HepG2 (cell line): ENCODE measurements at regions not wholly inside any gene's neighbourhood (a gene's known extent, or its start where the extent isn't known, plus 50 kb on each side); places are given as distances from the start of the nearest gene placed in this dataset.

Source experiments
- ARNTL ChIP-seq: sonication (generic); formaldehyde crosslinking; IDR thresholded peaks from 2 replicates; pipeline ENCODE4 v1.4.0; 2020; ENCODE audit warnings: mild to moderate bottlenecking, missing genetic modification reagents
- ATF1 ChIP-seq: IDR thresholded peaks from 2 replicates; pipeline ENCODE4 v1.6.1; 2016; ENCODE audit warnings: mild to moderate bottlenecking, control low read depth
- BRD4 ChIP-seq: sonication (generic); formaldehyde crosslinking; IDR thresholded peaks from 2 replicates; pipeline ENCODE4 v1.4.0; 2020; ENCODE audit warnings: missing genetic modification reagents
- CBX5 ChIP-seq: sonication (generic); formaldehyde crosslinking; IDR thresholded peaks from 2 replicates; pipeline ENCODE4 v1.4.0; 2020; ENCODE audit warnings: missing genetic modification reagents, borderline replicate concordance
- CREB1 ChIP-seq, 2 experiments: fragments of 450-650 bp in 1 of 2; IDR thresholded peaks; 2 replicates each; pipeline ENCODE4 v1.6.1; 2016 to 2017; ENCODE audit warnings: control low read depth in 1 of 2, mild to moderate bottlenecking in 1 of 2, missing compliant biosample characterization in 1 of 2, missing genetic modification characterization in 1 of 2
- ETV5 ChIP-seq: IDR thresholded peaks from 2 replicates; pipeline ENCODE4 v1.6.1; 2018; ENCODE audit warnings: missing biosample characterization, missing genetic modification reagents, inconsistent platforms, borderline replicate concordance
- HES4 ChIP-seq: sonication (generic); formaldehyde crosslinking; IDR thresholded peaks from 2 replicates; pipeline ENCODE4 v1.9.0; 2021; ENCODE audit warnings: mild to moderate bottlenecking, missing genetic modification reagents, borderline replicate concordance
- HMG20A ChIP-seq: IDR thresholded peaks from 2 replicates; pipeline ENCODE4 v1.6.1; 2016; ENCODE audit warnings: borderline replicate concordance
- HNRNPLL ChIP-seq: fragments of 200-400 bp; formaldehyde crosslinking; IDR thresholded peaks from 2 replicates; pipeline ENCODE4 v1.6.1; 2017; ENCODE audit warnings: mild to moderate bottlenecking, low read depth, low read length; ENCODE audit not compliant: poor library complexity, severe bottlenecking
- MXI1 ChIP-seq: IDR thresholded peaks from 3 replicates; pipeline ENCODE4 v1.6.1; 2012; ENCODE audit warnings: low read depth, low read length, inconsistent platforms, borderline replicate concordance
- NR1H2 ChIP-seq: sonication (generic); formaldehyde crosslinking; IDR thresholded peaks from 2 replicates; pipeline ENCODE4 v1.8.1; 2022; ENCODE audit warnings: low read depth, missing genetic modification reagents, borderline replicate concordance
- NR2F1 ChIP-seq, 2 experiments: fragments of 450-650 bp in 1 of 2; formaldehyde crosslinking in 1 of 2; IDR thresholded peaks; 2 replicates each; pipeline versions ENCODE4 v1.5.0 to v1.6.1; 2016 to 2020; ENCODE audit warnings: mild to moderate bottlenecking in 1 of 2, missing compliant biosample characterization in 1 of 2, missing genetic modification reagents in 1 of 2, moderate library complexity in 1 of 2
- POLR2AphosphoS5 ChIP-seq: IDR thresholded peaks from 2 replicates; pipeline ENCODE4 v1.6.1; 2012; ENCODE audit warnings: low read depth, low read length
- SIN3B ChIP-seq: fragments of 150-350 bp; IDR thresholded peaks from 2 replicates; pipeline ENCODE4 v1.6.1; 2014; ENCODE audit warnings: low read length
- TCF12 ChIP-seq, 2 experiments: fragments of 450-650 bp in 1 of 2; sonication (generic) in 1 of 2; formaldehyde crosslinking in 1 of 2; IDR thresholded peaks; 2 replicates each; pipeline versions ENCODE4 v1.6.1 to v1.8.0; 2017 to 2022; ENCODE audit warnings: antibody characterized with exemption in 1 of 2, mild to moderate bottlenecking in 1 of 2, missing genetic modification reagents in 1 of 2, moderate library complexity in 1 of 2
- U2AF2 ChIP-seq: fragments of 200-400 bp; formaldehyde crosslinking; IDR thresholded peaks from 2 replicates; pipeline ENCODE4 v1.6.1; 2017; ENCODE audit warnings: low read depth, mild to moderate bottlenecking, low read length
- ZBTB42 ChIP-seq: sonication (generic); formaldehyde crosslinking; IDR thresholded peaks from 2 replicates; pipeline ENCODE4 v1.5.0; 2020; ENCODE audit warnings: mild to moderate bottlenecking, missing genetic modification reagents
- ZFP1 ChIP-seq: IDR thresholded peaks from 2 replicates; pipeline ENCODE4 v1.6.1; 2016
- ZNF230 ChIP-seq: sonication (generic); formaldehyde crosslinking; IDR thresholded peaks from 2 replicates; pipeline ENCODE4 v1.4.0; 2020; ENCODE audit warnings: mild to moderate bottlenecking, missing genetic modification reagents
- ZNF235 ChIP-seq: sonication (generic); formaldehyde crosslinking; IDR thresholded peaks from 2 replicates; pipeline ENCODE4 v1.8.1; 2023; ENCODE audit warnings: mild to moderate bottlenecking, missing genetic modification reagents, borderline replicate concordance
- ZNF326 ChIP-seq: sonication (generic); formaldehyde crosslinking; IDR thresholded peaks from 2 replicates; pipeline ENCODE4 v1.4.0; 2020; ENCODE audit warnings: missing genetic modification reagents, borderline replicate concordance
- ZNF44 ChIP-seq: sonication (generic); formaldehyde crosslinking; IDR thresholded peaks from 2 replicates; pipeline ENCODE4 v1.5.1; 2020; ENCODE audit warnings: mild to moderate bottlenecking, missing genetic modification reagents
- ZNF776 ChIP-seq: sonication (generic); formaldehyde crosslinking; IDR thresholded peaks from 2 replicates; pipeline ENCODE4 v1.4.0; 2020; ENCODE audit warnings: mild to moderate bottlenecking, missing genetic modification reagents
- TF ChIP-seq, protein P1 (sequence below): IDR thresholded peaks from 2 replicates; pipeline ENCODE4 v1.6.1; 2016; ENCODE audit warnings: control low read depth
- TF ChIP-seq, protein P2 (sequence below): sonication (generic); formaldehyde crosslinking; IDR thresholded peaks from 2 replicates; pipeline ENCODE4 v1.8.0; 2022; ENCODE audit warnings: low read depth, missing genetic modification reagents
- TF ChIP-seq, protein P3 (sequence below): IDR thresholded peaks from 2 replicates; pipeline ENCODE4 v1.6.1; 2016; ENCODE audit warnings: low read depth, borderline replicate concordance
- TF ChIP-seq, protein P4 (sequence below): sonication (generic); formaldehyde crosslinking; IDR thresholded peaks from 2 replicates; pipeline ENCODE4 v1.5.1; 2020; ENCODE audit warnings: missing genetic modification reagents, mild to moderate bottlenecking, borderline replicate concordance

DNA sequence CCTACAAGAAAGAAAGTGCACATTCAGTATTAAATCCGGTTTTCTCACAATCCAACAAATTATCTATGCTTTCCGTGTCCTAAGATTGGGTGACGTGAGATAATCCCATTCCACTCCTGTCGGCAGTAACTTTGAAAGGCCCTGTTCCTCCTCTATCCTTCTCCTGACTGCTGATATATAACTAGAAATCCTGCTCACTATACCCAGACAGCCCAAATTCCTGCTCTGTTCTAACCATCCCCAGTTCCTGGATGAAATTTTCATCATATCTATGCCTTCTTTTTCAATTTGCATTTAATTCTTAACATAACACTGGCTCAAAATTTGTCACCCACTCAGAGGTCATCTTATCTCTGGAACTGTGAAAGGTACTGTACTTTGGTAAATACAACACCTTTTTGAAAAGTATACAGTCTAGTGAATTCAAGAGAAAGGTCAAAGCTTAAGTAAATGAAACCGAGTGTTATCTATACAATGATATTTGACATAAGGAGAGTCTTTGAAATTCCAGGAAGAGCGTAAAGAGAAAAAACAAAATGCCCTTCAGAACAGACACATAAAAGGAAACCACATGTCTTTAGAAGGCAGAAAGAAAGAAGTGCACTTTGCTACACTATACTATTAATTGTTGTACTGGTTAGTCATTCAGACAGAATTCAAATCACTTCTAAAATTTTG lies 200.5 kb upstream of the NEGR1 start (continued):
- no peak for TF ChIP-seq HES4 (CRISPR knock-in tag)
- TF ChIP-seq, protein P1, sequence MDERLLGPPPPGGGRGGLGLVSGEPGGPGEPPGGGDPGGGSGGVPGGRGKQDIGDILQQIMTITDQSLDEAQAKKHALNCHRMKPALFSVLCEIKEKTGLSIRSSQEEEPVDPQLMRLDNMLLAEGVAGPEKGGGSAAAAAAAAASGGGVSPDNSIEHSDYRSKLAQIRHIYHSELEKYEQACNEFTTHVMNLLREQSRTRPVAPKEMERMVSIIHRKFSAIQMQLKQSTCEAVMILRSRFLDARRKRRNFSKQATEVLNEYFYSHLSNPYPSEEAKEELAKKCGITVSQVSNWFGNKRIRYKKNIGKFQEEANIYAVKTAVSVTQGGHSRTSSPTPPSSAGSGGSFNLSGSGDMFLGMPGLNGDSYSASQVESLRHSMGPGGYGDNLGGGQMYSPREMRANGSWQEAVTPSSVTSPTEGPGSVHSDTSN (CRISPR knock-in tag), result no peak
- TF ChIP-seq ETV5 (CRISPR knock-in tag), result no peak; the same call in 1 of the 2 replicates
- TF ChIP-seq HMG20A, result peak; percentile 98
- no peak for TF ChIP-seq ZNF326
- TF ChIP-seq, protein P2, sequence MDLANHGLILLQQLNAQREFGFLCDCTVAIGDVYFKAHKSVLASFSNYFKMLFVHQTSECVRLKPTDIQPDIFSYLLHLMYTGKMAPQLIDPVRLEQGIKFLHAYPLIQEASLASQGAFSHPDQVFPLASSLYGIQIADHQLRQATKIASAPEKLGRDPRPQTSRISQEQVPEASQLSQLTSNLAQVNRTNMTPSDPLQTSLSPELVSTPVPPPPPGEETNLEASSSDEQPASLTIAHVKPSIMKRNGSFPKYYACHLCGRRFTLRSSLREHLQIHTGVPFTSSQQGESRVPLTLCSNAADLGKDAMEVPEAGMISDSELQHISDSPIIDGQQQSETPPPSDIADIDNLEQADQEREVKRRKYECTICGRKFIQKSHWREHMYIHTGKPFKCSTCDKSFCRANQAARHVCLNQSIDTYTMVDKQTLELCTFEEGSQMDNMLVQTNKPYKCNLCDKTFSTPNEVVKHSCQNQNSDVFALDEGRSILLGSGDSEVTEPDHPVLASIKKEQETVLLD (CRISPR knock-in tag), result no peak
- TF ChIP-seq U2AF2, result no peak
- no peak for TF ChIP-seq POLR2AphosphoS5
- TF ChIP-seq ZNF235, result no peak
- TF ChIP-seq CREB1 (IDR thresholded peaks at IDR 0.05), result no peak
- TF ChIP-seq CREB1 (CRISPR knock-in tag; IDR thresholded peaks at IDR 0.05), result peak; percentile 90
- TF ChIP-seq ZNF44 (CRISPR knock-in tag), result no peak
- no peak for TF ChIP-seq SIN3B
- TF ChIP-seq ZNF230 (CRISPR knock-in tag), result no peak
- no peak for TF ChIP-seq ARNTL (CRISPR knock-in tag)
- TF ChIP-seq HNRNPLL, result no peak
- TF ChIP-seq TCF12 (IDR thresholded peaks at IDR 0.05), result no peak
- peak; percentile 54; the same call in 1 of the 2 replicates for TF ChIP-seq TCF12 (CRISPR knock-in tag; IDR thresholded peaks at IDR 0.05)
- TF ChIP-seq BRD4, result no peak
- TF ChIP-seq NR2F1 (CRISPR knock-in tag; IDR thresholded peaks at IDR 0.05), result peak; percentile 79 to 97; a peak in 3 of 4 replicates
- TF ChIP-seq NR1H2 (CRISPR knock-in tag), result no peak
- no peak for TF ChIP-seq ZBTB42
- no peak for TF ChIP-seq ZNF776 (CRISPR knock-in tag)
- TF ChIP-seq ZFP1 (CRISPR knock-in tag), result no peak
- TF ChIP-seq, protein P3, sequence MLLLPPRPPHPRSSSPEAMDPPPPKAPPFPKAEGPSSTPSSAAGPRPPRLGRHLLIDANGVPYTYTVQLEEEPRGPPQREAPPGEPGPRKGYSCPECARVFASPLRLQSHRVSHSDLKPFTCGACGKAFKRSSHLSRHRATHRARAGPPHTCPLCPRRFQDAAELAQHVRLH (CRISPR knock-in tag), result no peak
- TF ChIP-seq ATF1, result peak; percentile 83
- TF ChIP-seq, protein P4, sequence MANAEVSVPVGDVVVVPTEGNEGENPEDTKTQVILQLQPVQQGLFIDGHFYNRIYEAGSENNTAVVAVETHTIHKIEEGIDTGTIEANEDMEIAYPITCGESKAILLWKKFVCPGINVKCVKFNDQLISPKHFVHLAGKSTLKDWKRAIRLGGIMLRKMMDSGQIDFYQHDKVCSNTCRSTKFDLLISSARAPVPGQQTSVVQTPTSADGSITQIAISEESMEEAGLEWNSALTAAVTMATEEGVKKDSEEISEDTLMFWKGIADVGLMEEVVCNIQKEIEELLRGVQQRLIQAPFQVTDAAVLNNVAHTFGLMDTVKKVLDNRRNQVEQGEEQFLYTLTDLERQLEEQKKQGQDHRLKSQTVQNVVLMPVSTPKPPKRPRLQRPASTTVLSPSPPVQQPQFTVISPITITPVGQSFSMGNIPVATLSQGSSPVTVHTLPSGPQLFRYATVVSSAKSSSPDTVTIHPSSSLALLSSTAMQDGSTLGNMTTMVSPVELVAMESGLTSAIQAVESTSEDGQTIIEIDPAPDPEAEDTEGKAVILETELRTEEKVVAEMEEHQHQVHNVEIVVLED (CRISPR knock-in tag), result no peak; the same call in 1 of the 2 replicates
- TF ChIP-seq CBX5 (CRISPR knock-in tag), result no peak
- TF ChIP-seq MXI1, result no peak
